HepG2 (cell line): ENCODE measurements at regions not wholly inside any gene's neighbourhood (a gene's known extent, or its start where the extent isn't known, plus 50 kb on each side); places are given as distances from the start of the nearest gene placed in this dataset.

Experiments used
- ATAC-seq: fragments of 200-7000 bp; cut with Tn5 transposase; 3 replicates; pipeline ENCODE4 v1.9.1; 2020; ENCODE audit warnings: mild to moderate bottlenecking, moderate library complexity
- BruUV-seq: library from RNA; stranded (reverse); fragments of 400-500 nt; replicated peaks from 2 replicates; lab custom pipeline; 2021; lab: Mats Ljungman, UMichigan
- CTCF ChIA-PET: fragments of 300-600 bp; formaldehyde crosslinking; extraction: SDS; loops from one replicate; lab custom pipeline; 2021; ENCODE audit warnings: low total read pairs, inconsistent platforms, low intra/inter-chr PET ratio; lab: Yijun Ruan, JAX
- POLR2A ChIA-PET: fragments of 350-600 bp; sonication (Branson Sonifier 250); formaldehyde crosslinking; loops from one replicate; lab custom pipeline; 2020; ENCODE audit warnings: antibody characterized with exemption, inconsistent platforms; lab: Yijun Ruan, JAX
- DNase-seq: peaks from one replicate; pipeline ENCODE4 v3.0.0-alpha.2; 2015; ENCODE audit warnings: low spot score
- FAIRE-seq: peaks from 3 replicates; lab custom pipeline; 2011; peaks lifted over from hg19 to GRCh38; lab: Jason Lieb, UNC
- H2AFZ ChIP-seq: one replicate; pipeline ENCODE4 v1.6.1; 2011; ENCODE audit warnings: low read length, inconsistent platforms
- H3K27ac ChIP-seq: fragments of 300-600 bp; 3 replicates; pipeline ENCODE4 v1.8.0; 2011; ENCODE audit warnings: mixed run types, mild to moderate bottlenecking, mixed read lengths, low read length, inconsistent platforms; ENCODE audit not compliant: insufficient read depth; ENCODE audit errors: extremely low read length
- H3K27me3 ChIP-seq, 2 experiments: fragments of 200-600 bp in 1 of 2; 2 replicates in 1 of 2; 3 replicates in 1 of 2; pipeline versions ENCODE4 v1.6.0 to v1.8.0; 2011; ENCODE audit warnings: low read length in 2 of 2, mild to moderate bottlenecking in 2 of 2, moderate library complexity in 2 of 2, inconsistent platforms in 1 of 2; ENCODE audit not compliant: insufficient read depth in 2 of 2, control insufficient read depth in 1 of 2
- H3K36me3 ChIP-seq, 2 experiments: fragments of 200-600 bp in 1 of 2; replicated peaks in 1 of 2; 2 replicates in 1 of 2; 3 replicates in 1 of 2; pipeline versions ENCODE4 v1.5.1 to v1.8.0; 2011; ENCODE audit warnings: low read length in 2 of 2, inconsistent platforms in 1 of 2; ENCODE audit not compliant: insufficient read depth in 2 of 2, control insufficient read depth in 1 of 2
- H3K4me1 ChIP-seq: 2 replicates; pipeline ENCODE4 v1.5.1; 2012; ENCODE audit warnings: low read length, inconsistent platforms; ENCODE audit not compliant: insufficient read depth
- H3K4me2 ChIP-seq: 2 replicates; pipeline ENCODE4 v1.6.0; 2011; ENCODE audit warnings: low read depth, low read length, inconsistent platforms
- H3K4me3 ChIP-seq, 3 experiments: fragments of 200-600 bp in 1 of 3; sonication (generic), shearing (Covaris generic) in 1 of 3; replicated peaks in 1 of 3; 2 replicates each; pipeline ENCODE4 v1.5.1; 2011 to 2016; ENCODE audit warnings: low read length in 3 of 3, inconsistent platforms in 2 of 3, low read depth in 2 of 3, mild to moderate bottlenecking in 2 of 3, control low read depth in 1 of 3, mixed read lengths in 1 of 3; ENCODE audit not compliant: insufficient read depth in 1 of 3
- H3K79me2 ChIP-seq: one replicate; pipeline ENCODE4 v1.6.1; 2011; ENCODE audit warnings: low read length, inconsistent platforms; ENCODE audit not compliant: insufficient read depth
- H3K9ac ChIP-seq: 2 replicates; pipeline ENCODE4 v1.6.0; 2011; ENCODE audit warnings: mild to moderate bottlenecking, low read depth, low read length, inconsistent platforms; ENCODE audit not compliant: insufficient read depth
- H3K9me3 ChIP-seq: 2 replicates; pipeline ENCODE4 v1.5.1; 2012; ENCODE audit warnings: mild to moderate bottlenecking, low read length
- H4K20me1 ChIP-seq: 2 replicates; pipeline ENCODE4 v1.6.0; 2011; ENCODE audit warnings: inconsistent platforms, mild to moderate bottlenecking, low read length, moderate library complexity; ENCODE audit not compliant: insufficient read depth
- CENPBD1 ChIP-seq: sonication (generic); formaldehyde crosslinking; IDR thresholded peaks from 2 replicates; pipeline ENCODE4 v1.8.0; 2022; ENCODE audit warnings: missing genetic modification reagents, low read depth, mild to moderate bottlenecking, borderline replicate concordance
- FOXK2 ChIP-seq: fragments of 450-650 bp; IDR thresholded peaks from 2 replicates; pipeline ENCODE4 v1.6.1; 2016
- GATAD2A ChIP-seq: IDR thresholded peaks from 2 replicates; pipeline ENCODE4 v1.6.1; 2016
- GRHL1 ChIP-seq: sonication (generic); formaldehyde crosslinking; conservative IDR thresholded peaks from 2 replicates; pipeline ENCODE4 v1.8.0; 2022; ENCODE audit warnings: missing genetic modification reagents
- MTA3 ChIP-seq: sonication (generic); formaldehyde crosslinking; IDR thresholded peaks from 2 replicates; pipeline ENCODE4 v1.4.0; 2020; ENCODE audit warnings: missing genetic modification reagents
- POGZ ChIP-seq: sonication (generic); formaldehyde crosslinking; IDR thresholded peaks from 2 replicates; pipeline ENCODE4 v1.4.0; 2020; ENCODE audit warnings: mild to moderate bottlenecking, missing genetic modification reagents
- RFX3 ChIP-seq: IDR thresholded peaks from 2 replicates; pipeline ENCODE4 v1.6.1; 2016; ENCODE audit warnings: missing biosample characterization, missing genetic modification reagents
- SP1 ChIP-seq, 2 experiments: fragments of 450-650 bp in 1 of 2; sonication (generic) in 1 of 2; formaldehyde crosslinking in 1 of 2; IDR thresholded peaks; 2 replicates each; pipeline versions ENCODE4 v1.4.0 to v1.6.1; 2016 to 2020; ENCODE audit warnings: missing genetic modification reagents in 1 of 2
- ZFP82 ChIP-seq: sonication (generic); formaldehyde crosslinking; IDR thresholded peaks from 2 replicates; pipeline ENCODE4 v1.5.1; 2020; ENCODE audit warnings: mild to moderate bottlenecking, missing genetic modification reagents, borderline replicate concordance
- ZNF629 ChIP-seq: sonication (generic); formaldehyde crosslinking; conservative IDR thresholded peaks from 2 replicates; pipeline ENCODE4 v1.5.0; 2020; ENCODE audit warnings: missing genetic modification reagents
- ZNF83 ChIP-seq: sonication (generic); formaldehyde crosslinking; IDR thresholded peaks from 2 replicates; pipeline ENCODE4 v1.4.0; 2020; ENCODE audit warnings: missing genetic modification reagents, mild to moderate bottlenecking, borderline replicate concordance
- WGBS: methylation state at CpG from one replicate; pipeline ENCODE4 v1.1.6; 2017; ENCODE audit warnings: low lambda C conversion rate; 5-methylcytosine and 5-hydroxymethylcytosine counted together
- in situ Hi-C: cut with HindIII; loops from 2 replicates; pipeline ENCODE4 v1.10.0; 2017; ENCODE audit warnings: low pct_unique_long_range_greater_than_20kb; ENCODE audit not compliant: extremely low pct_ligation_motif_present
- intact Hi-C: fragments of 100-400 bp; cut with micrococcal nuclease; formaldehyde crosslinking; loops from one replicate; pipeline ENCODE4 v1.10.0; 2022; ENCODE audit not compliant: unreplicated experiment

DNA sequence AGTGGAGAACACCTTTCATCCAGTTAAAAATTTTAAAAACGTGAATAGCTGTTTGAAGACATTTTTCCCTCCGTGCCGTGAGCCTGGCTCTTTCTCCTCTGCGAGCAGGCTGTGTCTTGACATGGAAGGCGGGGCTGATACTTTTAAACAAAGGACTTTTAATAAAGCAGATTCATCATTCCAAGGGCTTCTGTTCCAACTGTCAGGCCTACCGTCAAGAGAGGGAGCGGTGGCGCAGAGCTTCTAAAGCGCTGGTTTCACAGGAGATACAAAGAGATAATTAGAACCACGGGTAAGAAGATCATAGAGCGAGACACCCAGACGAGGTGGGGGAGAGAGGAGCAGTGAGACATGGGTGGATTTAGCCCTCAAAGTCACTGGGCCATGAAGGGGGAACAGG lies 247.4 kb upstream of the C1orf174 start:
- POLR2A ChIA-PET, result no interaction called here
- in situ Hi-C loops, result no loop called here
- WGBS, result 61% methylated on average over 12 of the region's 12 CpGs
- Histone ChIP-seq H3K4me1 (no peaks in the 10 kb centered on the region), H3K4me2 (no peak overlapping the region), H3K79me2 (no peaks in the 10 kb centered on the region), H3K27ac (no peak overlapping the region), H3K36me3 (no peaks in the 10 kb centered on the region), H3K4me3 (no peak overlapping the region), H4K20me1 (no peaks in the 10 kb centered on the region), H3K9ac (no peak overlapping the region), H2AFZ (no peak overlapping the region), H3K27me3 (peaks cover 5 to 12% of the 10 kb centered on the region in 2 experiments; a peak in 4 of 5 replicates), H3K9me3 (0 out of 2 replicates have a peak, but pooled peaks cover 5% of the 10 kb centered on the region)
- TF ChIP-seq ZFP82 (CRISPR knock-in tag) (no peak), POGZ (no peak), SP1 (IDR thresholded peaks at IDR 0.05) (no peak), SP1 (CRISPR knock-in tag; IDR thresholded peaks at IDR 0.05) (no peak), GATAD2A (CRISPR knock-in tag) (no peak), CENPBD1 (no peak)
- FAIRE-seq (no peak), DNase-seq (no peak), ATAC-seq (no peak)
- no TSS peak for BruUV-seq
- CTCF ChIA-PET, result no interaction called here
- intact Hi-C loops, result no loop called here

DNA sequence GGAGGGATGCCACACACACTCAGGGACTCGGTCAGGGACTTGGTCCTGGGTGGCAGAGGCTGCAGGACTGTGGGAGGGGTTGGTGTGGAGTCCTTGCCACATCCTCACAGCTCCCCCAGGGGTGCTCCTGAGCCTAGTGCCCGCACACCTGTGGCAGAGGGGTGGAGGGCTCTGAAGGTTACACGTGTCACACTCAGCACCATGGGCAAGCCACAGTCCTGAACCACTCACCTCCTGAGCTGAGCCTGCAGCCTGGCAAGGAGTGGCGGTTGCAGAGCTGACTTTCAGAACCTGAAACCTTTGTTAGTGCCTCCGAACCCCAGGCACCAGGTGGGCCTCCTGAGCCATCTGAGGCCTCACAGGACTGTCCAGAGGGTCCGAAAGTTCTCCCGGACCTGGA lies 249.2 kb upstream of the C1orf174 start:
- Histone ChIP-seq H3K4me2 (no peak overlapping the region), H3K4me1 (no peaks in the 10 kb centered on the region), H3K9me3 (0 out of 2 replicates have a peak, but pooled peaks cover 4% of the 10 kb centered on the region), H3K27ac (no peak overlapping the region), H3K9ac (no peak overlapping the region), H3K79me2 (no peaks in the 10 kb centered on the region), H3K4me3 (no peak overlapping the region), H2AFZ (no peak overlapping the region), H3K27me3 (peaks cover 5 to 16% of the 10 kb centered on the region in 2 experiments; a peak in 4 of 5 replicates), H4K20me1 (no peaks in the 10 kb centered on the region), H3K36me3 (no peaks in the 10 kb centered on the region)
- ChIA-PET CTCF (no interaction called here), POLR2A (no interaction called here)
- in situ Hi-C loops, result no loop called here
- TF ChIP-seq RFX3 (no peak), ZNF83 (CRISPR knock-in tag) (no peak), FOXK2 (no peak), MTA3 (CRISPR knock-in tag) (no peak), GRHL1 (CRISPR knock-in tag) (no peak), ZNF629 (no peak)
- DNase-seq (no peak), ATAC-seq (no peak), FAIRE-seq (no peak)
- 30% methylated on average over 1 of the region's 7 CpGs for WGBS
- BruUV-seq, result no TSS peak
- intact Hi-C loops, result no loop called here
